ENCODE measurements at regions not wholly inside any gene's neighbourhood (a gene's known extent, or its start where the extent isn't known, plus 50 kb on each side); places are given as distances from the start of the nearest gene placed in this dataset.

GRCh38 chr3:6523043-6523442, 337.9 kb upstream of the GRM7 start:
- no peak overlapping the region for H3K4me3 ChIP-seq (ENCODE audit: low read depth, low read length)
- no peaks in the 10 kb centered on the region for H3K4me1 ChIP-seq (ENCODE audit: control insufficient read depth, insufficient read depth, low read length)
- H3K9me3 ChIP-seq (ENCODE audit: control insufficient read depth, insufficient read depth, low read length) = no peaks in the 10 kb centered on the region
- H3K27me3 ChIP-seq (ENCODE audit: control insufficient read depth, insufficient read depth, low read length) = no peaks in the 10 kb centered on the region
- no peaks in the 10 kb centered on the region for H3K36me3 ChIP-seq (ENCODE audit: control insufficient read depth, insufficient read depth, low read length)
- no peak overlapping the region for H3K9ac ChIP-seq (ENCODE audit: low read depth, low read length)

- H3K27me3 ChIP-seq (ENCODE audit: control insufficient read depth, insufficient read depth, low read length) = no peaks in the 10 kb centered on the region
- no peaks in the 10 kb centered on the region for H3K36me3 ChIP-seq (ENCODE audit: control insufficient read depth, insufficient read depth, low read length)
- H3K9me3 ChIP-seq (ENCODE audit: control insufficient read depth, insufficient read depth, low read length) = no peaks in the 10 kb centered on the region
Measured at GRCh38 chr3:6524479-6524878, 336.4 kb upstream of the GRM7 start.

GRCh38 chr3:6526321-6526720, 334.6 kb upstream of the GRM7 start:
- Histone ChIP-seq H3K4me1 (ENCODE audit: control insufficient read depth, insufficient read depth, low read length) (no peaks in the 10 kb centered on the region), H3K27me3 (ENCODE audit: control insufficient read depth, insufficient read depth, low read length) (no peaks in the 10 kb centered on the region), H3K36me3 (ENCODE audit: control insufficient read depth, insufficient read depth, low read length) (no peaks in the 10 kb centered on the region), H3K9me3 (ENCODE audit: control insufficient read depth, insufficient read depth, low read length) (no peaks in the 10 kb centered on the region), H3K9ac (ENCODE audit: low read depth, low read length) (no peak overlapping the region), H3K4me3 (ENCODE audit: low read depth, low read length) (no peak overlapping the region)

More at GRCh38 chr3:6524479-6524878, 336.4 kb upstream of the GRM7 start:
- Histone ChIP-seq H3K9ac (ENCODE audit: low read depth, low read length) (no peak overlapping the region), H3K4me1 (ENCODE audit: control insufficient read depth, insufficient read depth, low read length) (no peaks in the 10 kb centered on the region), H3K4me3 (ENCODE audit: low read depth, low read length) (no peak overlapping the region)

DNA sequence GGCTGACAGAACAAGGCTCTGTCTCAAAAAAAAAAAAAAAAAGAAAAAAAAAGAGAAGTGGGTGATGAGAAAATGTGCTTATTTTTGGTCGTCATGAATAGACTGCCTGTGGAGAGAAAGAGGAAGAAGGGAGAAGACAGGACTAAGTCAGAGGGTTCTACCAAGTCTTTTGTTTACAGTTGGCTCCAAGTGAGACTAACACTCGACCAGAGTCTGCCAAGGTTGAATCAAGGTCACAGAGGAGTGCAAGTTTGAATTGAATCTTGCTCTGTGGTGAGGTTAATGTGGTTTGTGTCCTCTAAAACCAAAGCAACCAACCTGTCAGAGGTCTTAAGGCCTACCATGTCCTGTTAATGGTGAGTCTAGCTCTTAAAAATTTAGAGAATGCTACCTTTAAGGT, 334.1 kb upstream of the GRM7 start:
- no peaks in the 10 kb centered on the region for H3K9me3 ChIP-seq (ENCODE audit: control insufficient read depth, insufficient read depth, low read length)
- H3K36me3 ChIP-seq (ENCODE audit: control insufficient read depth, insufficient read depth, low read length) = no peaks in the 10 kb centered on the region
- H3K9ac ChIP-seq (ENCODE audit: low read depth, low read length) = no peak overlapping the region
- H3K4me1 ChIP-seq (ENCODE audit: control insufficient read depth, insufficient read depth, low read length) = no peaks in the 10 kb centered on the region
- H3K27me3 ChIP-seq (ENCODE audit: control insufficient read depth, insufficient read depth, low read length) = no peaks in the 10 kb centered on the region
- no peak overlapping the region for H3K4me3 ChIP-seq (ENCODE audit: low read depth, low read length)

DNA sequence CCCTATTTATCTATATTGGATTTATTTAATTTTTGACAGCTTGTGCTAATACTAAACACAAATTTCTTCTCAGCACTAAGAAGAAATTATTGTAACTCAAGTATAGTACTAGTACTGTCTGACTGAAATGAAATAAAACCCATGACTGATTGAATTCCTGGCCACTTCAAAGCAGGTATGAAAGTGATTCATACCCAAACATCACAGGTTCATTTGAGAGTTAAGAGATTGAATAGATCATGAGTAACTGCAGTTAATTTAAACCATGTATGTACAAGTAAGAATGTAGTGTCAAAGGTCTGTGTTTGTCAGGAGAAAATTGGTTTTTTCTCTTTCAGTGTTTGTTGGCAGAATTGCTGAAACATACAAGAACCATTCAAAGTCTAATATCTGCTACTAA, 332.0 kb upstream of the GRM7 start:
- no peaks in the 10 kb centered on the region for H3K27me3 ChIP-seq (ENCODE audit: control insufficient read depth, insufficient read depth, low read length)
- no peaks in the 10 kb centered on the region for H3K36me3 ChIP-seq (ENCODE audit: control insufficient read depth, insufficient read depth, low read length)
- no peaks in the 10 kb centered on the region for H3K9me3 ChIP-seq (ENCODE audit: control insufficient read depth, insufficient read depth, low read length)
- no peak overlapping the region for H3K4me3 ChIP-seq (ENCODE audit: low read depth, low read length)
- no peaks in the 10 kb centered on the region for H3K4me1 ChIP-seq (ENCODE audit: control insufficient read depth, insufficient read depth, low read length)
- H3K9ac ChIP-seq (ENCODE audit: low read depth, low read length) = no peak overlapping the region

DNA sequence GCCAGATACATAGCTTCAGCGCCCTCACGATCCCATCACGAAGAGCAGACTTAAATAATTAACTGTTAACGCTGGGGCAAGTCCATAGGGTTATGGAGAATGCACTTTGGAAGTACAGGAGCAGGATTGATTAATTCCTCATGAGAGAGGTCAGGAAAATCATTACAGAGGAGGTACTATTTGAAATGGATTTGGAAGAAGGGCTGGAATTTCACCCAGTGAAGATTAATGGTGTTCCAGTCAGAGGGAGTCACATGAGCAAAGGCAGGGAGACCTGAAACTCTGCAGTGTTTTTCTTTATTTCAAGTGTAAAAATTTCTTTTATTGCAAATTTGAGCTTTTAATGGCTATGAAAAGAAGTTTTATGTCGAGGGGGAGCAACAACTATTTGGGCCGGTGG, 329.8 kb upstream of the GRM7 start:
- Histone ChIP-seq H3K9me3 (ENCODE audit: control insufficient read depth, insufficient read depth, low read length) (no peaks in the 10 kb centered on the region), H3K9ac (ENCODE audit: low read depth, low read length) (no peak overlapping the region), H3K27me3 (ENCODE audit: control insufficient read depth, insufficient read depth, low read length) (no peaks in the 10 kb centered on the region), H3K36me3 (ENCODE audit: control insufficient read depth, insufficient read depth, low read length) (no peaks in the 10 kb centered on the region), H3K4me3 (ENCODE audit: low read depth, low read length) (no peak overlapping the region), H3K4me1 (ENCODE audit: control insufficient read depth, insufficient read depth, low read length) (no peaks in the 10 kb centered on the region)

GRCh38 chr3:6532101-6532500, 328.8 kb upstream of the GRM7 start:
- H3K9ac ChIP-seq (ENCODE audit: low read depth, low read length) = no peak overlapping the region

DNA sequence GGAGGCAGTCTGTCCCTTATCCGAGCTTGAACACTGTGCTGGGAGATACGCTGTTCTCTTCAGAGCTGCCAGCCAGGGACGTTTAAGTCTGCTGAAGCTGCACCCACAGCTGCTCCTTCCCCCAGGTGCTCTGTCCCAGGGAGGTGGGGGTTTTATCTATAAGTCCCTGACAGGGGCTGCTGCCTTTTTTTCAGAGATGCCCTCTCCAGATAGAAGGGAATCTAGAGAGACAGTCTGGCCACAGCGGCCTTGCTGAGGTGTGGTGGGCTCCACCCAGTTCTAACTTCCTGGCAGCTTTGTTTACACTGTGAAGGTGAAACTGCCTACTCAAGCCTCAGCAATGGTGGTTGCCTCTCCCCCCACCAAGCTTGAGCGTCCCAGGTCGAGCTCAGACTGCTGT, 319.9 kb upstream of the GRM7 start:
- Histone ChIP-seq H3K9ac (ENCODE audit: low read depth, low read length) (no peak overlapping the region), H3K4me1 (ENCODE audit: control insufficient read depth, insufficient read depth, low read length) (no peaks in the 10 kb centered on the region)

More at GRCh38 chr3:6532101-6532500, 328.8 kb upstream of the GRM7 start:
- Histone ChIP-seq H3K36me3 (ENCODE audit: control insufficient read depth, insufficient read depth, low read length) (no peaks in the 10 kb centered on the region), H3K9me3 (ENCODE audit: control insufficient read depth, insufficient read depth, low read length) (no peaks in the 10 kb centered on the region), H3K4me3 (ENCODE audit: low read depth, low read length) (no peak overlapping the region), H3K27me3 (ENCODE audit: control insufficient read depth, insufficient read depth, low read length) (no peaks in the 10 kb centered on the region), H3K4me1 (ENCODE audit: control insufficient read depth, insufficient read depth, low read length) (no peaks in the 10 kb centered on the region)

GRCh38 chr3:6542795-6543194, 318.1 kb upstream of the GRM7 start:
- Histone ChIP-seq H3K4me1 (ENCODE audit: control insufficient read depth, insufficient read depth, low read length) (no peaks in the 10 kb centered on the region), H3K9ac (ENCODE audit: low read depth, low read length) (no peak overlapping the region), H3K36me3 (ENCODE audit: control insufficient read depth, insufficient read depth, low read length) (no peaks in the 10 kb centered on the region), H3K9me3 (ENCODE audit: control insufficient read depth, insufficient read depth, low read length) (no peaks in the 10 kb centered on the region), H3K27me3 (ENCODE audit: control insufficient read depth, insufficient read depth, low read length) (no peaks in the 10 kb centered on the region), H3K4me3 (ENCODE audit: low read depth, low read length) (no peak overlapping the region)

More for the DNA sequence above, 319.9 kb upstream of the GRM7 start:
- Histone ChIP-seq H3K4me3 (ENCODE audit: low read depth, low read length) (no peak overlapping the region), H3K27me3 (ENCODE audit: control insufficient read depth, insufficient read depth, low read length) (no peaks in the 10 kb centered on the region), H3K9me3 (ENCODE audit: control insufficient read depth, insufficient read depth, low read length) (no peaks in the 10 kb centered on the region), H3K36me3 (ENCODE audit: control insufficient read depth, insufficient read depth, low read length) (no peaks in the 10 kb centered on the region)

- no peaks in the 10 kb centered on the region for H3K27me3 ChIP-seq (ENCODE audit: control insufficient read depth, insufficient read depth, low read length)
- no peaks in the 10 kb centered on the region for H3K4me1 ChIP-seq (ENCODE audit: control insufficient read depth, insufficient read depth, low read length)
- no peaks in the 10 kb centered on the region for H3K9me3 ChIP-seq (ENCODE audit: control insufficient read depth, insufficient read depth, low read length)
- H3K4me3 ChIP-seq (ENCODE audit: low read depth, low read length) = no peak overlapping the region
- no peaks in the 10 kb centered on the region for H3K36me3 ChIP-seq (ENCODE audit: control insufficient read depth, insufficient read depth, low read length)
- H3K9ac ChIP-seq (ENCODE audit: low read depth, low read length) = no peak overlapping the region
Measured at GRCh38 chr3:6549296-6549695, 311.6 kb upstream of the GRM7 start.

GRCh38 chr3:6551165-6551564, 309.8 kb upstream of the GRM7 start:
- Histone ChIP-seq H3K4me1 (ENCODE audit: control insufficient read depth, insufficient read depth, low read length) (no peaks in the 10 kb centered on the region), H3K4me3 (ENCODE audit: low read depth, low read length) (no peak overlapping the region), H3K27me3 (ENCODE audit: control insufficient read depth, insufficient read depth, low read length) (no peaks in the 10 kb centered on the region), H3K9me3 (ENCODE audit: control insufficient read depth, insufficient read depth, low read length) (no peaks in the 10 kb centered on the region), H3K9ac (ENCODE audit: low read depth, low read length) (no peak overlapping the region), H3K36me3 (ENCODE audit: control insufficient read depth, insufficient read depth, low read length) (no peaks in the 10 kb centered on the region)

DNA sequence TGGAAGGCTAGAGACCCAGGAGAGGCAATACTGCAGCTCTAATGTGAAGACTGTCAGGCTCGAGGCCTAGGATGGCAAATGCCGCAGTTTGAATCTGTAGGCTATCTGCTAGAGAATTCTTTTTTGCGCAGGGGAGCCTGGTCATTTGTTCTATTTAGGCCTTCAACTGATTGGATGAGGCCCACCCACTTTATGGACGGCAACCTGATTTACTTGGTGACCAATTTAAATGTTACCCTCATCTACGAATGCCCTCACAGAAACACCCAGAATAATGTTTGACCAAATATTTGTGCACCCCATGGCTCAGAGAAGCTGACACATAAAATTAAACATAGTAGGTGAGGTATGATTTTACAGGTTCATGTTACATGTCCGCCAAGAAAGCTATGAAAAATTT, 300.7 kb upstream of the GRM7 start:
- H3K9me3 ChIP-seq (ENCODE audit: control insufficient read depth, insufficient read depth, low read length) = no peaks in the 10 kb centered on the region
- H3K4me1 ChIP-seq (ENCODE audit: control insufficient read depth, insufficient read depth, low read length) = no peaks in the 10 kb centered on the region
- H3K36me3 ChIP-seq (ENCODE audit: control insufficient read depth, insufficient read depth, low read length) = no peaks in the 10 kb centered on the region
- no peak overlapping the region for H3K4me3 ChIP-seq (ENCODE audit: low read depth, low read length)
- no peaks in the 10 kb centered on the region for H3K27me3 ChIP-seq (ENCODE audit: control insufficient read depth, insufficient read depth, low read length)
- H3K9ac ChIP-seq (ENCODE audit: low read depth, low read length) = no peak overlapping the region

- H3K27me3 ChIP-seq (ENCODE audit: control insufficient read depth, insufficient read depth, low read length) = no peaks in the 10 kb centered on the region
- no peaks in the 10 kb centered on the region for H3K36me3 ChIP-seq (ENCODE audit: control insufficient read depth, insufficient read depth, low read length)
- H3K9me3 ChIP-seq (ENCODE audit: control insufficient read depth, insufficient read depth, low read length) = no peaks in the 10 kb centered on the region
- no peak overlapping the region for H3K4me3 ChIP-seq (ENCODE audit: low read depth, low read length)
- no peaks in the 10 kb centered on the region for H3K4me1 ChIP-seq (ENCODE audit: control insufficient read depth, insufficient read depth, low read length)
- no peak overlapping the region for H3K9ac ChIP-seq (ENCODE audit: low read depth, low read length)
Measured at GRCh38 chr3:6567241-6567640, 293.7 kb upstream of the GRM7 start.
